Endodermal cell (in vitro differentiated cells): ENCODE measurements at regions not wholly inside any gene's neighbourhood (a gene's known extent, or its start where the extent isn't known, plus 50 kb on each side); places are given as distances from the start of the nearest gene placed in this dataset.

Experiments
- DNase-seq: peaks from one replicate; pipeline ENCODE4 v3.0.0-alpha.2; 2017
- H3K27ac ChIP-seq: 2 replicates; pipeline ENCODE4 v1.5.1; 2013; ENCODE audit warnings: mild to moderate bottlenecking, low read depth, low read length, moderate library complexity
- H3K27me3 ChIP-seq: 2 replicates; pipeline ENCODE4 v1.6.1; 2013; ENCODE audit warnings: mild to moderate bottlenecking, low read length, moderate library complexity; ENCODE audit not compliant: insufficient read depth, control insufficient read depth, poor library complexity, severe bottlenecking
- H3K36me3 ChIP-seq: 2 replicates; pipeline ENCODE4 v1.7.0; 2013; ENCODE audit warnings: mild to moderate bottlenecking, low read length, moderate library complexity; ENCODE audit not compliant: control insufficient read depth, insufficient read depth
- H3K4me1 ChIP-seq: one replicate; pipeline ENCODE4 v1.7.0; 2013; ENCODE audit warnings: low read length; ENCODE audit not compliant: control insufficient read depth, insufficient read depth
- H3K4me3 ChIP-seq: 2 replicates; pipeline ENCODE4 v1.5.1; 2013; ENCODE audit warnings: mild to moderate bottlenecking, low read length, moderate library complexity
- H3K9ac ChIP-seq: 2 replicates; pipeline ENCODE4 v1.6.1; 2013; ENCODE audit warnings: mild to moderate bottlenecking, low read length, moderate library complexity; ENCODE audit not compliant: poor library complexity, severe bottlenecking; ENCODE audit errors: extremely low read depth
- H3K9me3 ChIP-seq: 2 replicates; pipeline ENCODE4 v1.6.1; 2013; ENCODE audit warnings: mild to moderate bottlenecking, low read length, moderate library complexity; ENCODE audit not compliant: control insufficient read depth
- H3K27ac Mint-ChIP-seq: 2 replicates; pipeline ENCODE4 v1.8.0; 2020; ENCODE audit warnings: mixed read lengths
- H3K27me3 Mint-ChIP-seq: 2 replicates; pipeline ENCODE4 v1.8.0; 2021; ENCODE audit warnings: mild to moderate bottlenecking, mixed read lengths; ENCODE audit not compliant: insufficient read depth
- H3K36me3 Mint-ChIP-seq: 2 replicates; pipeline ENCODE4 v1.8.0; 2020; ENCODE audit warnings: low read depth, mixed read lengths
- H3K4me1 Mint-ChIP-seq: 2 replicates; pipeline ENCODE4 v1.8.0; 2020; ENCODE audit warnings: mixed read lengths
- H3K4me3 Mint-ChIP-seq: 2 replicates; pipeline ENCODE4 v1.8.0; 2020; ENCODE audit warnings: mild to moderate bottlenecking, moderate library complexity, mixed read lengths
- H3K9me3 Mint-ChIP-seq: 2 replicates; pipeline ENCODE4 v1.8.0; 2020; ENCODE audit warnings: mild to moderate bottlenecking, mixed read lengths
- WGBS, 2 experiments: methylation state at CpG; one replicate each; pipeline versions ENCODE4 v1.1.5 to v1.1.7; 2013; ENCODE audit warnings: missing lambda C conversion rate in 2 of 2, mixed read lengths in 1 of 2; ENCODE audit not compliant: insufficient coverage in 1 of 2, insufficient read length in 1 of 2; 5-methylcytosine and 5-hydroxymethylcytosine counted together
- TF ChIP-seq, protein P1 (sequence below): fragments of 200-600 bp; sonication (generic); conservative IDR thresholded peaks from 2 replicates; pipeline ENCODE4 v1.5.0; 2021; ENCODE audit warnings: antibody characterized with exemption, mild to moderate bottlenecking

- 89 to 98% methylated on average over 1 to 2 of the region's 2 CpGs for WGBS, 2 experiments
- Mint-ChIP-seq H3K27me3 (no peaks in the 10 kb centered on the region), H3K4me1 (peaks cover 12% of the 10 kb centered on the region), H3K4me3 (no peak overlapping the region), H3K27ac (no peak overlapping the region), H3K36me3 (no peaks in the 10 kb centered on the region), H3K9me3 (no peaks in the 10 kb centered on the region)
- no peaks in the 10 kb centered on the region for H3K27me3 ChIP-seq
- peaks cover 6% of the 10 kb centered on the region for H3K4me1 ChIP-seq
- no peak for DNase-seq
- no peaks in the 10 kb centered on the region for H3K36me3 ChIP-seq
- no peak overlapping the region for H3K9ac ChIP-seq
- H3K27ac ChIP-seq, result no peak overlapping the region
- peaks cover 4% of the 10 kb centered on the region for H3K9me3 ChIP-seq
- H3K4me3 ChIP-seq, result no peak overlapping the region
- TF ChIP-seq, protein P1, sequence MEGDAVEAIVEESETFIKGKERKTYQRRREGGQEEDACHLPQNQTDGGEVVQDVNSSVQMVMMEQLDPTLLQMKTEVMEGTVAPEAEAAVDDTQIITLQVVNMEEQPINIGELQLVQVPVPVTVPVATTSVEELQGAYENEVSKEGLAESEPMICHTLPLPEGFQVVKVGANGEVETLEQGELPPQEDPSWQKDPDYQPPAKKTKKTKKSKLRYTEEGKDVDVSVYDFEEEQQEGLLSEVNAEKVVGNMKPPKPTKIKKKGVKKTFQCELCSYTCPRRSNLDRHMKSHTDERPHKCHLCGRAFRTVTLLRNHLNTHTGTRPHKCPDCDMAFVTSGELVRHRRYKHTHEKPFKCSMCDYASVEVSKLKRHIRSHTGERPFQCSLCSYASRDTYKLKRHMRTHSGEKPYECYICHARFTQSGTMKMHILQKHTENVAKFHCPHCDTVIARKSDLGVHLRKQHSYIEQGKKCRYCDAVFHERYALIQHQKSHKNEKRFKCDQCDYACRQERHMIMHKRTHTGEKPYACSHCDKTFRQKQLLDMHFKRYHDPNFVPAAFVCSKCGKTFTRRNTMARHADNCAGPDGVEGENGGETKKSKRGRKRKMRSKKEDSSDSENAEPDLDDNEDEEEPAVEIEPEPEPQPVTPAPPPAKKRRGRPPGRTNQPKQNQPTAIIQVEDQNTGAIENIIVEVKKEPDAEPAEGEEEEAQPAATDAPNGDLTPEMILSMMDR, result no peak
These were observed 346.6 kb upstream of the SALL1 start for GRCh38 chr16:51497541-51498211.

DNA sequence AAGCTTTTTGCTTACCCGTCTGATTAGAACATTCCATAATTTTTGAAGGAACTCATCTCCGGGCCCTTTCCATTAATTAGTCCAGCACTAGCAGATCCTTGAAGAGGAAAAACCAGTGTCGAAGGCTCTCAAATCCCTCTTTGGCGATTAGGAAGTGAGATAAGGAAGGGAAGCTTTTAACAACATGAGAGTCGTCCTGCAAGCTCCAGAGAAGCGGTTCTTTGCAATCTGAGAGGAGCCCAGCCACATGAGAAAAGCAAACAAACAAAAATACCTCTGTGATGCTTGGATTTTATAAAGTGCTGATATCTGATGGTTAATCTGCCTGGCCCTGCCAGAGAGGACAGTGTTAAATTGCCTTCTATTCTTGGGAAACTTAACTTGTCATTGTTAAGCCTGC is 339.8 kb upstream of the SALL1 start:
- Mint-ChIP-seq H3K4me3 (no peak overlapping the region), H3K4me1 (peaks cover 18% of the 10 kb centered on the region), H3K27me3 (no peaks in the 10 kb centered on the region), H3K36me3 (no peaks in the 10 kb centered on the region), H3K27ac (no peak overlapping the region), H3K9me3 (peaks cover 18% of the 10 kb centered on the region)
- H3K9me3 ChIP-seq, result peaks cover 28% of the 10 kb centered on the region
- no peaks in the 10 kb centered on the region for H3K36me3 ChIP-seq
- H3K4me3 ChIP-seq, result no peak overlapping the region
- H3K27ac ChIP-seq, result no peak overlapping the region
- no peak for DNase-seq
- no peak overlapping the region for H3K9ac ChIP-seq
- H3K27me3 ChIP-seq, result no peaks in the 10 kb centered on the region
- H3K4me1 ChIP-seq, result peaks cover 6% of the 10 kb centered on the region
- TF ChIP-seq, protein P1, result no peak
- WGBS, 2 experiments, result 83 to 87% methylated on average over 5 to 6 of the region's 6 CpGs

DNA sequence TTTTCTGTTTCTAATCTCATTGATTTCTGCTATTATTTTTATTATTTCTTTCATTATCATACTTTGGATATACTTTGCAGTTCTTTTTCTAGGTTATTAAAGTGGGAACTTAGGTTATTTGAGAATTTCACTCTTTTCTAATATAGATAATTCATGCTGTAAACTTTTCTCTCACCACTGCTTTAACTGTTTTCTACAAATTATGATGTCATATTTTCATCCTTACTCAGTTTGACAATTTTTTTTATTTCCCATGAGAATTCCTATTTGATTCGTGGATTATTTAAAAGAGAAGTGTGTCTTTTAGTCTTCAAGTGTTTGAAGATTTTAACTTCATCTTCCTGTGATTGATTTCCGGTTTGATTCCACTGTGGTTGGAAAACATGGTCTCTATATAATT is 336.8 kb upstream of the SALL1 start:
- no peak overlapping the region for H3K4me3 Mint-ChIP-seq
- no peaks in the 10 kb centered on the region for H3K36me3 Mint-ChIP-seq
- Histone ChIP-seq H3K4me1 (no peaks in the 10 kb centered on the region), H3K36me3 (no peaks in the 10 kb centered on the region), H3K4me3 (no peak overlapping the region), H3K9ac (no peak overlapping the region), H3K27me3 (no peaks in the 10 kb centered on the region), H3K27ac (no peak overlapping the region), H3K9me3 (peaks cover 46% of the 10 kb centered on the region)
- H3K27me3 Mint-ChIP-seq, result no peaks in the 10 kb centered on the region
- no peak for DNase-seq
- peaks cover 36% of the 10 kb centered on the region for H3K9me3 Mint-ChIP-seq
- no peak overlapping the region for H3K27ac Mint-ChIP-seq
- peaks cover 8% of the 10 kb centered on the region for H3K4me1 Mint-ChIP-seq
- WGBS, 2 experiments, result 84% methylated on average over 2 of the region's 2 CpGs; no CpG with 5 or more reads in 1 of the 2 experiments
- TF ChIP-seq, protein P1, result no peak
